HCT116 (cell line): ENCODE measurements at regions not wholly inside any gene's neighbourhood (a gene's known extent, or its start where the extent isn't known, plus 50 kb on each side); places are given as distances from the start of the nearest gene placed in this dataset.
A peak's percentile ranks its signal among the peaks of the same experiment; 100 is the strongest.

Experiments used
- ATAC-seq: fragments of 200-7000 bp; cut with Tn5 transposase; 2 replicates; pipeline ENCODE4 v1.9.1; 2020; ENCODE audit warnings: mild to moderate bottlenecking, moderate library complexity
- BruUV-seq: library from RNA; stranded (reverse); fragments of 400-500 nt; replicated peaks from 2 replicates; lab custom pipeline; 2021; lab: Mats Ljungman, UMichigan
- CTCF ChIA-PET: fragments of 300-600 bp; sonication (Branson Sonifier 250); formaldehyde crosslinking; loops from one replicate; lab custom pipeline; 2021; ENCODE audit warnings: antibody characterized with exemption; lab: Charles Lee
- POLR2A ChIA-PET: fragments of 300-600, 350-600 bp; sonication (Branson Sonifier 250); formaldehyde crosslinking; loops from one replicate; lab custom pipeline; 2021; ENCODE audit warnings: antibody characterized with exemption; lab: Charles Lee
- RAD21 ChIA-PET, 2 experiments: fragments of 300-600 bp; sonication (Branson Sonifier 250); formaldehyde crosslinking; loops; one replicate each; lab custom pipeline; 2023; ENCODE audit warnings: low total read pairs in 2 of 2; ENCODE audit not compliant: uncharacterized antibody in 2 of 2, unreplicated experiment in 2 of 2, low non-redundant PET in 1 of 2; lab: Charles Lee
- DNase-seq: peaks from one replicate; pipeline ENCODE4 v3.0.0-alpha.2; 2010; ENCODE audit warnings: low read depth, low spot score
- H2AFZ ChIP-seq: fragments of 200-600 bp; shearing (Covaris generic), sonication (generic); 2 replicates; pipeline ENCODE4 v1.6.1; 2017; ENCODE audit warnings: low read depth, mixed run types, mixed read lengths, antibody characterized with exemption, low read length; ENCODE audit not compliant: poor library complexity, severe bottlenecking
- H3K27ac ChIP-seq: 2 replicates; pipeline ENCODE4 v1.5.1; 2012; ENCODE audit warnings: low read depth, low read length
- H3K27me3 ChIP-seq: fragments of 200-600 bp; sonication (generic); 2 replicates; pipeline ENCODE4 v1.6.1; 2016; ENCODE audit warnings: mixed run types, low read length, mixed read lengths; ENCODE audit not compliant: insufficient read depth
- H3K36me3 ChIP-seq, 2 experiments: fragments of 200-500 bp in 1 of 2; fragments of 200-600 bp in 1 of 2; sonication (Bioruptor generic) in 1 of 2; sonication (generic) in 1 of 2; 2 replicates each; pipeline versions ENCODE4 v1.5.1 to v1.6.1; 2014 to 2016; ENCODE audit warnings: low read length in 2 of 2, inconsistent platforms in 1 of 2, mixed read lengths in 1 of 2, mixed run types in 1 of 2; ENCODE audit not compliant: insufficient read depth in 2 of 2, control insufficient read depth in 1 of 2
- H3K4me1 ChIP-seq, 2 experiments: fragments of 200-600 bp in 1 of 2; sonication (generic) in 1 of 2; 2 replicates each; pipeline versions ENCODE4 v1.5.1 to v1.6.1; 2012 to 2017; ENCODE audit warnings: low read length in 2 of 2, inconsistent platforms in 1 of 2, mild to moderate bottlenecking in 1 of 2, mixed read lengths in 1 of 2, mixed run types in 1 of 2, moderate library complexity in 1 of 2; ENCODE audit not compliant: insufficient read depth in 2 of 2, control insufficient read depth in 1 of 2
- H3K4me2 ChIP-seq: fragments of 200-600 bp; sonication (generic); 2 replicates; pipeline ENCODE4 v1.6.1; 2017; ENCODE audit warnings: mixed run types, low read length, mixed read lengths
- H3K4me3 ChIP-seq, 2 experiments: fragments of 200-600 bp in 1 of 2; sonication (generic) in 1 of 2; replicated peaks in 1 of 2; 2 replicates each; pipeline ENCODE4 v1.5.1; 2011 to 2016; ENCODE audit warnings: low read length in 2 of 2, control low read depth in 1 of 2, low read depth in 1 of 2, mild to moderate bottlenecking in 1 of 2, mixed read lengths in 1 of 2, mixed run types in 1 of 2
- H3K79me2 ChIP-seq: fragments of 200-600 bp; sonication (generic); 2 replicates; pipeline ENCODE4 v1.6.1; 2017; ENCODE audit warnings: mild to moderate bottlenecking, mixed run types, low read length, moderate library complexity, mixed read lengths; ENCODE audit not compliant: insufficient read depth
- H3K9ac ChIP-seq: fragments of 200-600 bp; sonication (generic); 2 replicates; pipeline ENCODE4 v1.6.1; 2016; ENCODE audit warnings: low read length, mixed read lengths
- H3K9me2 ChIP-seq: fragments of 200-600 bp; sonication (generic), shearing (Covaris generic); 2 replicates; pipeline ENCODE4 v1.6.1; 2017; ENCODE audit warnings: mixed run types, mild to moderate bottlenecking, moderate library complexity; ENCODE audit not compliant: insufficient read depth
- H3K9me3 ChIP-seq, 2 experiments: fragments of 200-500 bp in 1 of 2; fragments of 200-600 bp in 1 of 2; sonication (Bioruptor generic) in 1 of 2; sonication (generic) in 1 of 2; 2 replicates each; pipeline ENCODE4 v1.6.1; 2014 to 2017; ENCODE audit warnings: low read length in 2 of 2, mixed read lengths in 2 of 2, inconsistent platforms in 1 of 2, low read depth in 1 of 2, mild to moderate bottlenecking in 1 of 2, mixed run types in 1 of 2, moderate library complexity in 1 of 2; ENCODE audit not compliant: control insufficient read depth in 1 of 2, insufficient read depth in 1 of 2
- H4K20me1 ChIP-seq: fragments of 200-600 bp; sonication (generic), shearing (Covaris generic); 2 replicates; pipeline ENCODE4 v1.6.1; 2017; ENCODE audit warnings: mixed run types, mild to moderate bottlenecking, moderate library complexity; ENCODE audit not compliant: insufficient read depth
- ATF3 ChIP-seq: IDR thresholded peaks from 2 replicates; pipeline ENCODE4 v1.6.1; 2012
- CEBPB ChIP-seq: IDR thresholded peaks from 2 replicates; pipeline ENCODE4 v1.6.1; 2012; ENCODE audit warnings: low read depth
- EGR1 ChIP-seq: IDR thresholded peaks from 2 replicates; pipeline ENCODE4 v1.6.1; 2012; ENCODE audit warnings: low read depth
- ELF1 ChIP-seq: IDR thresholded peaks from 2 replicates; pipeline ENCODE4 v1.6.1; 2012; ENCODE audit warnings: low read depth, borderline replicate concordance
- EZH2 ChIP-seq: fragments of 200-600 bp; sonication (generic); IDR thresholded peaks from 2 replicates; pipeline ENCODE4 v1.6.1; 2017; ENCODE audit warnings: antibody characterized with exemption, mixed run types
- FOSL1 ChIP-seq: IDR thresholded peaks from 2 replicates; pipeline ENCODE4 v1.6.1; 2012; ENCODE audit warnings: low read depth
- JUND ChIP-seq: IDR thresholded peaks from 2 replicates; pipeline ENCODE4 v1.6.1; 2012
- MAX ChIP-seq: IDR thresholded peaks from 2 replicates; pipeline ENCODE4 v1.6.1; 2012
- POLR2A ChIP-seq: IDR thresholded peaks from 2 replicates; pipeline ENCODE4 v1.7.0; 2011; ENCODE audit warnings: borderline replicate concordance; ENCODE audit not compliant: insufficient read depth, insufficient read length; ENCODE audit errors: extremely low read depth
- POLR2AphosphoS5 ChIP-seq: IDR thresholded peaks from 2 replicates; pipeline ENCODE4 v1.6.1; 2011; ENCODE audit warnings: mild to moderate bottlenecking, low read depth, low read length, moderate library complexity
- TCF7L2 ChIP-seq: IDR thresholded peaks from 2 replicates; pipeline ENCODE4 v1.7.0; 2011; ENCODE audit warnings: borderline replicate concordance, inconsistent platforms; ENCODE audit not compliant: insufficient read depth, insufficient read length; ENCODE audit errors: extremely low read depth
- YY1 ChIP-seq: IDR thresholded peaks from 2 replicates; pipeline ENCODE4 v1.6.1; 2011; ENCODE audit warnings: low read length, low read depth, moderate library complexity, mild to moderate bottlenecking; ENCODE audit not compliant: insufficient replicate concordance; ENCODE audit errors: extremely low read depth
- ZBTB33 ChIP-seq: IDR thresholded peaks from 2 replicates; pipeline ENCODE4 v1.6.1; 2011; ENCODE audit warnings: mild to moderate bottlenecking, low read length, moderate library complexity; ENCODE audit not compliant: insufficient replicate concordance; ENCODE audit errors: extremely low read depth
- ZFX ChIP-seq: fragments of 450-650 bp; IDR thresholded peaks from 2 replicates; pipeline ENCODE4 v1.6.1; 2017
- intact Hi-C: fragments of 100-400 bp; cut with micrococcal nuclease; formaldehyde crosslinking; loops from 2 replicates; pipeline ENCODE4 v1.10.0; 2022

GRCh38 chr6:133761706-133762105, 127.2 kb upstream of the TCF21 start:
- ChIA-PET CTCF (no interaction called here), RAD21 (no interaction called here), POLR2A (interaction anchor here (1.5 kb wide), 1 partner anchor 16 kb away, joined by 5 read pairs; no protein-coding TSS in a partner anchor)
- Histone ChIP-seq H4K20me1 (no peaks in the 10 kb centered on the region), H3K4me2 (no peak overlapping the region), H3K79me2 (no peaks in the 10 kb centered on the region), H3K9ac (no peak overlapping the region), H2AFZ (no peak overlapping the region), H3K9me3 (no peaks in the 10 kb centered on the region), H3K27ac (peak overlapping the region; percentile 25; the same call in 1 of the 2 replicates), H3K36me3 (no peaks in the 10 kb centered on the region), H3K27me3 (no peaks in the 10 kb centered on the region), H3K4me3 (no peak overlapping the region), H3K9me2 (no peaks in the 10 kb centered on the region), H3K4me1 (peaks cover 0 to 9% of the 10 kb centered on the region in 2 experiments; a peak in 1 of 4 replicates)
- TF ChIP-seq POLR2A (no peak), ZBTB33 (no peak), YY1 (no peak), ATF3 (no peak), MAX (no peak), ZFX (no peak), TCF7L2 (no peak), FOSL1 (no peak), EGR1 (no peak), CEBPB (no peak), JUND (no peak), EZH2 (no peak), ELF1 (no peak), POLR2AphosphoS5 (no peak)
- BruUV-seq, result no TSS peak
- no peak for ATAC-seq
- no peak for DNase-seq
- intact Hi-C loops, result no loop called here
